Non-pigmented ciliary epithelial cell (primary cell): ENCODE measurements at regions not wholly inside any gene's neighbourhood (a gene's known extent, or its start where the extent isn't known, plus 50 kb on each side); places are given as distances from the start of the nearest gene placed in this dataset.

Experiments used
- DNase-seq: peaks from one replicate; pipeline ENCODE4 v3.0.0-alpha.2; 2010; ENCODE audit warnings: low read depth

DNA sequence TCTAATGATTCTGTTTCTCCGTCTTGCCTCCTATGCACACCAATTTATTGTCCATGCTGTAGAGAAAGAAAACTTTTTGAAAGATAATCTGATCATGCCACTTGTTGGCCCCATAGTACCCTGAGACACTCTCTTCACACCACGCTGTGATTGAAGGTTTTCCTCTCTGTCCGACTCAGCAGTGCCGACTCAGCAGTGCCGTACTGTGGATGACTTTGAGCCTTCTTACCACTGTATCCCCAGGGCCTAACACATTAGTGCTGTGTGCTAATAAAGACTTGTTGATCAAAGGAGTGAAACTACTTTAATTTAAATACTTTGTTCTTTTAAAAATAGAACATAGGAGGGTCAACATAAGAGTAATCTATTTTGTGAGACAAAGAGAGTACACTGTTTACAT, 429.6 kb downstream of the KLF12 start:
- DNase-seq: no peak

DNA sequence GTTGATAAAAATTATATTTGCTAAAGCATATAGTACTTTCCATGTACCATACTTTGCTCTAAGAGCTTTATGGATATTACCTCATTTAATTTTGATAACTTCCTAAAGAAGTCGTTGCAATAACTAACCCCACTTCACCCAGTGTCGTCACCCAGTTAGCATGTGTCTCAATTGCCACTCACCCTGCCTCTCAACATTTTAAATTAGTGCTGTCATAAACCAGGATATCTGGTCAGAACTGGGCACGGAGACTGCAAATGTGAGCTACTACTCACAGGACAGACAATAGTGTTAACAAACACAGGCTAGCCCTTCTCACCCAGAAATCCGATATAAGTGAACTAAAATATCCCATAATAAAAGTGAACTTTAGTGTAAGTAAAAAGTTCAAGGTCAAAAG, 430.6 kb downstream of the KLF12 start:
- DNase-seq: no peak

DNA sequence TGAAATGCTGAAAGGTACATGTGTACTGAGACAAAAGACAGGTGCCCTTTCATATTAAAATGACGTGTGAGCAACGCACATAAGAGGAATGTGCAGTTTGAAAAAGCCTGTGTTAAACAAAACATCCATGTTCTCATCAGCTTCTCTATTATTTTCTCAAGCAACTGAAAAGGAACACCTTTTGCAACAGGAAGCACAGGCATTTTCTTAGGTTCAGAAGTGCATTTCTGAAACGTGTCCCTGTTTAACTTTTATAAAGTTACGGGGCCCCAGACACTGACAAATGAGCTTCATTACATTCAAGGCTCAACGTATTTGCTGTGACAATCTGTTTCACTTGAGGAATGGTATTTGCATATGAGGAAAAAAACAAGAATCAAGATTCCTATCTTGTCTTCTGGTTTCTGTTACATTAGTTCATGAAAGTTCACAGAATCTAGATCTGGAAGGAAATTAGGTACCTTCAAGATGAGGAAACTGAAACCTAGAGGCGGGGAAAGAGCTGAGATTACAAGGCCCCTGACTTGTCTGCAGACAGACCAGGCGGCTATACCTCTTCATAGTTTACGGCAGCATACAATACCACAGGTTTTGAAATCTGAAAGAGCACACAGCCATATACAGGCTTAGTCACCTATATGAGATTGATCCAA, 431.7 kb downstream of the KLF12 start:
- no peak for DNase-seq

DNA sequence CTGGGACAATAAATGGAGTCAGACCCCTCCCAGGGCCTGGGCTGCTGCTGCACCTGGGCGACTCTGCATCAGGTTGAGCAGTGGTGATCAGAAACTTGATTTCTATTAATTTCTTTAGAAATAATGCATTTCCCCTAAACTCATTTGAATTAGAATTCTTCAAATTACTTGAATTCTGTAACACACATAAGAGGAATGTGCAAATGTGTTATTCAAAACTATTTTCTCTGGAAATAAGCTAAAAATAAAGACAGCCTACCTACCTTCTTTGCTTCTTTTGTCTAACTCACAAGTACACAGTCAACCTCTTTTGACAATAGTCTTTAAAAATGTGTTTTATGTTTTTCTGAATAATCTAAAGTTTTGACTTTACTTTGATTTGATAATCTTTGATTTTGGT, 433.0 kb downstream of the KLF12 start:
- DNase-seq: no peak

DNA sequence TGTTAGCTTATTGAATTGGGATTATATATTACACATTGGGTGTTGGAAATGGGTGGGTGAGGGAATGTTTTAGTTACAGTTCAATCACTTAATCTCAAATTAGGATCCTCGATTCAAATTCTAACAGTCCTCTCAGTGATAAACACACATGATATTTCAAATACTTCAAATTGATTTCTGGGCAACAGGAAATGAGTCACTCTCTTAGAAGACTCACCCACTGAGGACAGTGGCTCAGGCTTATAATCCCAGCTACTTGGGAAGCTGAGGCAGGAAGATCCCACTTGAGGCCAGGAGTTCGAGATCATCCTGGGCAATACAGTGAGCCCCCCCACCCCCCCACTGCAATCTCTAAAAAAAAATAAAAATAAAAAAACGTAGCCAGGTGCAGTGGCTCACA, 435.3 kb downstream of the KLF12 start:
- no peak for DNase-seq

DNA sequence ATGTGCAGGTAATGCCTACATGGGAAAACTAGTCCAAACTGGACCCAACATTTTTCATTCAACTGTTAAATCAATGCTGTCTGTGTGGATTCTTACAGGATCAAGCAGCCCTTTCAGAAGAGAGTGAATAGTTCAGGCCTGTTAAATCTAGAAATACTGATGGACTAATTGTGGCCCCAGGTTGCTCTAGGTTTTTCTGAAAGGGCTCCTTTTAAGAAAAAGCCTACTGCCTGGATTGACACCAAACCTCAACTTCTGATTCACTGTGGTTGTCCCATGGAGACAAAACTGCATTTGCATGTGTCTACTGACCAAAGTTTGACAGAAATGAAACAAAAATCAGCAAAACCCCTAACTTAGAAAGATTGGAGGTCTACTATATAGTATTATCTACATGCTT, 437.0 kb downstream of the KLF12 start:
- DNase-seq: no peak

DNA sequence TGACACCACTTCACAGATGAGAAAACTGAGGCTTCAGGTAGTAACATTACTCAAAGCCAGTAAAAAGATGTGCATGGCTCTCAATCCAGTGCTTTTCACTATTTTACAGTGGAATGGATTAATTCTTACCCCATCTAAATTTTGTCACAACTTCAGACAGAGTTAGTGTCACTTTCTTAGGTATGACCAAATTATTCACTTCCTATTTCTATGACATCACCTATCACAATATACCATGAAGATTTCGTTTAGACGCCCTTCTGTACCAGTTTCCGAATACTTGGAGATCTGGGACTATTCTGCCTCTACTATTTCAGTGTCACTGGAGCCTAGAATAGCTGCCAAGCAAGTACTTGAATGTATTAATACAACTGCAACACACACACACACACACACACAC, 437.5 kb downstream of the KLF12 start:
- no peak for DNase-seq

DNA sequence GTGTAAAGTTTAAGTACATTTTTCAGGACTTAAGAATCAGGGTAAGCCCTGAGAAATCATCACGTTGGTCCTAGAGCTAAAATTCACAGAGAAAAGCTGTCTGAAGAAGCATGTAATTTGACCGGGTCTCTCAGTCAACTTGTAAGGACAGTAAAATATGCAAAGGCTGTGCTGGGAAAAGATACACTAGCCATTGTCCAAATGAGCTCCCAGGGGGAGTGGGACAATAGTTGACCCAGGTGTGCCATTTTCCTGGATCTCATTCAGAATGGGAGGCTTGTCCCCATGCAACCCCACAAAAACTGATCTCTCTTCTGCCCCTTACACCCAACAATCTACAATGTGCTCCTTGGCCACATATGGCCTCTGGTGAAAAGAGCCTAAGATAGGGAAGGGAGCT, 437.9 kb downstream of the KLF12 start:
- no peak for DNase-seq

DNA sequence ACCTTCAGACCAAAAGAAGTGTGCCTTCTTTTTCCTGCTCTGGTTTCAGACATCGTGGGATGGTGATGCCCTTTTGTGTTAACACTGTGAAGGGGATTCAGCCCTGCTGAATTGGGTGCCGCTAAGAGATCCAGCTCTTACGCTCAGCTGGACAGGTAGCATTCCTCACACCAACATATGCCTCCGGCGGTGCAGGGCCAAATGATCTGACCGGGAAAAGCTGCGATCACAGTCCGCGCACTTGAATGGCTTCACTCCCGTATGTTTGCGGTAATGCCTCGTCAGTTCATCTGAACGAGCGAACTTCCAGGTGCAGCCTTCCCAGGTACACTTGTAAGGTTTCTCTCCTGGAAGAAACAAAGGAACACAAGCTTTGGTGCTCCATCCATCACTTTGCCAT, 438.9 kb downstream of the KLF12 start:
- DNase-seq: no peak

DNA sequence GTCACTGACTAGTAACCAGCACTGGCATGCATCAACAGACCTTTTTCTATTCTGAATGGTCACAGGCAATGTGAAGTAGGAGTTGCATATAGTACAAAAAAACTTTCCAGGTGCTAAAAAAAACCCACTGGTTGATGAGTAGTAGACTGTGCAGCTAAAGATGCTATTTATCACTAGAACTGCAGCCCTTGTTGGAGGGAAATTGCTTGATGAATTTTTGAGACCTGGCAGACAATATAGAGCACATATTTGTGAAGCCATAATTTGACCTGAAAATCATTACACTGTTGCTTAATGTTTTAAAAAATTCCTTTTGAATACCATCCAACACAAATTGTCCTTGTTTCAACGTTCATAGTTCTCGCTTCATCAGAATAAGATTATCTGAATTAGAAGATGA, 441.0 kb downstream of the KLF12 start:
- DNase-seq: no peak

DNA sequence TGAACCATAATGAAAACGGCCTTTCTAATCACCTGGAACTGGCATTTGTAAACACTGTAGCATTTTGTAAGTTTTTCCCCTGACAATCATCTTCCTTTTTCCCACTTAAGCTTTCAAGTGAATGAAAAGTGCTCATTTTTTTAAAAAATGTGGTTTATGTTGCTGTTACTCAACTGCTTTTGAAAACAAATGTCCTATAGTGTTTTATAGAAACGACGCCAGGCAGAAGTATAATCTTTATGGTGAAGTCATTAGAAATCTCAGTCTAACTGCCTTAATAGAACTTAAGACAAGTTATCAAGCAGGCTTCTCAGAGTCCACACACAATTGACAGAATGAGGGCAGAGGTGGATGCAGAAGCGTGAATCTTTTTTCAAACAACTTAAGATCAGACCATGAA, 442.3 kb downstream of the KLF12 start:
- DNase-seq: no peak

DNA sequence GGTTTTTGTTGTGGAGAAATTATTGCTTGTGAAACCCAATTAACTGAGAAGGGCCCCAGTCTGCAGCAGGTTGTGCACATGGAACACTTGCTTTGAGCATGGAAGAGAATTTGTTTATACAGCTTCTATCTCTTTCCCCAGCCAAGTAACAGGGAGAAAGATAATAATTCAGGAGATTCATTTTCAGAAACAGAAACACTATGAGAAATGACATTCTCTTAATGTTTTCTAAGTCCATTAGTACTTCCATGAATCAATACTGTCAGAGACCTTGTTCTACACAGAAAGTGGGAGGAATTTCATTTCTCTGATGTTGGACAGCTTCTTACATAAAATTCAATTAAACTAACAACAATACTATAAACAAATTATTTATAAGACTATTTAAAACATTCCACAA, 446.3 kb downstream of the KLF12 start:
- no peak for DNase-seq

DNA sequence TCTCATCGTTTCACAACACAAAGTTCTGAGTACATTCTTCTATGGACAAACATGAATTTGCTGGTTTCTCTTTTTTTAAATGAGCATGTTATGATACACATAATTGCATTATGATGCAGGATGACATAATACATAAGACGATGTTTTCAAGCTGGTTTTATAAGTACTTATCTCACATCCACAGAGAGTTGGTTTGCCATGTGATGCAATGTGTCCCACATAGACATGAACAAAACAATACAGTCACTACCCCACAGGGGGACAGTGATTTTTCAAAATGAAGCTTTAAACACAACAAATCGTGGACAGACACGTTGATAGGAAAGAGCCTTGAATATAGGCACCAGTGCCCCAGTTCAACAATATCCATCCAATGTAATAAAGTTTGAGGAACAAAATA, 447.1 kb downstream of the KLF12 start:
- DNase-seq: no peak

DNA sequence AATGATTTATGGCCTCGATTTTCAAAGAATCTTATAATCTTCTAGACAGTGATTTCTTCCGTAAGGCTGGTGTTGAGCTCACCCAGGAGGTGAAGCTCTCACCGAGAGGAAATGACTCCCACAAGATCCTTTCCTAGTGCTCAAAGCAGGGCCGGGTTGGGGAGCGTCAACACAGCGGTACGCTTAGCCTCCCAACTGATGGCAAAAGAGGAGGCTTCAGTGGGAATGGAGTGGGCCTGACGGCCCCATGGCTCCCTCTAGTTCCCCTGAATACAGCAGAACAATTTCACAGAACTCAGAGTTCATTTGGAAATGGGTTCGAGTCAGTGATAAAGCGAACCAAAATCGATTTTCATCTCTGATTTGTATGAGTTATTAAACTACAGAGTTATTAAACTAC, 449.5 kb downstream of the KLF12 start:
- DNase-seq: no peak

DNA sequence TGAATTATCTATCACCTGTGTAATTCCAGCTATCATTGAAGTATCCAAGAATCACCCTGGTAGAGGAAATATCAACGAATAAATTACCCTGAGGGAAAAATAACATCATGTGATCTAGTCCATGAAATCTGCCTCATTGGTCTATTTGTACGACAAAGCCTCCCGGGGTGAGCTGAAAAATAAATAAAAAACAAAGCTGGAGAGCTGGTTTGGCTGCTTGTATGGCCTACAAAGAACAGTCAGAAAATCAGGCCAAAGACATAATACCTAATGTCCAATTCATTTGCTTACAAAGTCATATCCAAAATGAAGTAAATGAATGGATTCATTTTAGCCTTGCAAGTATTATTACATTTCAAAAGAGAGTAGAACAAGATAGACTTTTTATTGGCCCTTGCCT, 449.9 kb downstream of the KLF12 start:
- no peak for DNase-seq

DNA sequence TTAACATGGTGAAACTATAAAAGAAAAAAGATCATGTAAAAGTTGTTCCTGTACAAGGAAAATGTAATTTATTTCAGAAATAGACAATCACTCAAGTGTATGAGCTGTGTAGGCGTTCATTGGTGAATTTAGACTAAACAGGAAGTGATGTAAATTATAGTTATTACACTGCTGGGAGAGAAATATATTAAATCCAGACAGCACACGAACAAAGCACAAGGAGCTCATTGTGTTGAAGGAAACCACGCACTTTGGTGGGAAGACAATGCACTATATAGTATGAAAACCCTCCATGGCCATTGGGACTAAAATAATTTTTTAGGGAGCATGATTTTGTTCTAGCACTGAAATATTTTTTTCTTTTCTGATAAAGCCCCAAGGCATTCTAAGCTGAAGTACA, 450.5 kb downstream of the KLF12 start:
- no peak for DNase-seq

DNA sequence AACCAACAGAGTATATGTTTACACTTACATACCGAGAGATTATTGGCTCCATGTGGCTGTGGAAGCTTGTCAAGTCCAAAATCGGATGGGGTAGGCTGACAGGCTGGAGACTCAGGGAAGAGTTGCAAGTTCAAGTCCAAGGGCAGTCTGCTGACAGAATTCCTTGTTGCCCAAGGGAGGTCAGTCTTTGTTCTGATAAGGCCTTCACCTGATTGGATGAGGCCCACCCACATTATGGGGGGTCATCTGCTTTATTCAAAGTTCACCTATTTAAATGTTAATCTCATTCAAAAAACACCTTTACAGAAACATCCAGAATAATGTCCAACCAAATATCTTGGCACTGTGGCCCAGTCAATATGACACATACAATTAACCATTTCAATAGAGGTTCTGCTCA, 452.4 kb downstream of the KLF12 start:
- DNase-seq: no peak

DNA sequence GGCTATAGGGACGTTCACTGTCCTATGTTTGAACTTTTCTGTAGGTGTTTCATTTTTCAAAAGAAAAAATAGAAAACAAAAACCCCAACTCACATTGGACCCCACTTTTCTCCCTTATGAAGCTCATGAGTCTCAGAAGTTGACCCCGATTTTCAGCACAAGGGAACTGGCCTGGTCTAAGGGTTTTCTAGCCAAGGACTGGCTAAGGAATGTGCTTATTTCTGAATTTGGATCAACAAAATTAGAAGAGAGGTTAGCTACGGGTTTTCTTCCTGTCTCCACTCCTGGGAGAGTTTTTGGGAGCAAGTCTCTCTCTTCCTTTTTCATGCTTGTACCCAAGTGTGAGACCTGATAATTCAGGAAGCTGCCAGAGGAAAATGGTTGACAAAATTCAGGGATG, 453.2 kb downstream of the KLF12 start:
- no peak for DNase-seq

DNA sequence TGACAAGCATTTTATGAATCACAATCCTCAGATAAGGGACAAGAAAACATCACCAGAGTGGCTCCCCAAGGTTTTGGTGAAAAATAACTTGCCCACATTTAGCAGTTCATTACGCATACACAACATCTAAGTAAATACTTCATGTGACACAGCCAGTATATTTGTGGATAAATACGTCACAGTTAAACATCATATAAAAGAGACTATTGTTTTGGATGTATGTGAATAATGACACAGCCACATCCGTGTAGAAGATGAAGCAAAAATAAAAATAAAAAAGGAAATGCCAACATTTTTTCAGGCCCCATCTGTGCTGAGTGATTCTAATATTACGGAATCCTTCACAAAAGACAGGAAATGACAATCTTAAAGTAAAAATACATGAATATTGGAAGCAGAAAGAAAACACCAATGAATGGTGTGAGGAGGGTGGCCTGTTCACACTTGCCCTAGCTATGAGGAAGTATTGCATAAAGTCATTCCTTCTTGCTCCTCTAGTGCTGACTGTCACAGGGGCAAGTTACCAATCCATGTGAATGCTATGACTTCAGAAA, 457.1 kb downstream of the KLF12 start:
- peak; percentile 24 for DNase-seq

DNA sequence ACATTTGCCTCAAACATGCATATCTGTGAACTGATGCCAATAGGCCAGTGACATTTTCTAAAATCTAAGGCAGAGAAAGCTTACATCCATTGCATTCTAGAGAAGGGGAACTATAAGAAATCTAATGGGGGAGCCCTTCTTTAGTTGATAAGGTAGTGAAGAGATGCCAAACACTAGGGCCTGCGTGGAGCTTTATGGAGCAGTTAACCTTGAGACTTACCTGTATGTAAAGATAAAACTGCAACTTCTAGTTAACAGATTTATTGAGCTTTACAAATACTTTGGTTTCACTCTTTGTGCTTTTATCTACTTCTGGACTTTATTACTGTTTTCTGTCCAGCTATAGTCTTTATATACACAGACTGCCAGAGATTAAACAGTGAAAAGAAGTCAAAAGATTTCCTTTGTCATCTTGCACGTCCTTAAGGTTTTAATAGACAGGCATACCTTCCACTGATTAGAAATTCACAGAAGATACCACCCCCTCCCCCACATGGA, 457.6 kb downstream of the KLF12 start:
- DNase-seq: no peak

DNA sequence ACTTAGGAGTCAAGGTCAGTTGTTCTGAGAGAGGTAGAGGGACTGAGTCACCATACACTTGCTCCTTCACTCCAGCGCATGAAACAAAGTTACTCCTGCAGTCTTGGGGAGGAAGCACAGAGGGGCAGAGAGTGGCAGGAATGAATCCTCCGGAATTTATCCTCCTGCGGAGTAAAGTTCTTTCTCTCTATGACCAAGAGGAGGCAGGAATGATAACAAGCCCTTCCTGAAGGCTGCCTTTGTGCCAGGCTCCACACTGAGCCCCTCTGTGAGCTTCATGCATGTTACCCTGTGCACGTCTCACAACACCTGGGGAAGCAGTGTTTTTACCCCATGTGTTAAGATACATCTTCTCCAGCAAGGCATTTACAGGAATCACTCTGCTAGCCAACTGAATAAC, 458.4 kb downstream of the KLF12 start:
- no peak for DNase-seq

DNA sequence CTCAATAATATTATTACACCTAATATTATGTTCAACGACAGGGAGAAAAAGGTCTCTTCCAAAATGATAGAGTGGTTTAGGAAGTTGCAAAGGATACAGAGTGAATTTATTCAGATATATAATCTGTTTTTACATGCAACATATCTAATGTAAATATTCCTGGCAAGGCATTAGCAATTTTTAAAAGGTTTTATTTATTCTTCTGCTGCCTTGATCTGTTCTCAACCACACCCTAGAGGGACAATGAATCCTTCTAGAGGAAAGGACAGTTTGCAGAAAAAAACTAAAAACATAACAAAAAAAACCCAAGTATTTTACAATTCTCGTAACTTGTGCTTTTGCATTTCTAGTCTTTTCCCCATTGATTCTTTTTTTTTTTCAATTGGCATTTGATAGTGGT, 459.6 kb downstream of the KLF12 start:
- no peak for DNase-seq

DNA sequence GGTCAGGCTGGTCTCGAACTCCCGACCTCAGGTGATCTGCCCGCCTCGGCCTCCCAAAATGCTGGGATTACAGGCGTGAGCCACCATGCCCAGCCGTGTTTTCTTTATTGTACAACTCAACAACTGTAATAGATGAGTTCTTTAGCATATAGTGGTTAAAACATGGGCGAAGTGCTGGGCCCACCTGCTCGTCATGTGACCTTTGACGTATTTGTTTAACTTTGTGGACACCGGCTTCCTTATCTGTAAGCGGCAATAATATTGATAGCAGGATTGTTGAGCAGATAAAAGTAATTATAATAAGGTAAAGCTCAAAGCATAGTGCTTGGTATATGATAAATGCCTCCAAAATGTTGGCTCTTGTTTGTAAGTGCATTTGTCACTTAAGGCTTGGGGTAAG, 460.3 kb downstream of the KLF12 start:
- DNase-seq: no peak

DNA sequence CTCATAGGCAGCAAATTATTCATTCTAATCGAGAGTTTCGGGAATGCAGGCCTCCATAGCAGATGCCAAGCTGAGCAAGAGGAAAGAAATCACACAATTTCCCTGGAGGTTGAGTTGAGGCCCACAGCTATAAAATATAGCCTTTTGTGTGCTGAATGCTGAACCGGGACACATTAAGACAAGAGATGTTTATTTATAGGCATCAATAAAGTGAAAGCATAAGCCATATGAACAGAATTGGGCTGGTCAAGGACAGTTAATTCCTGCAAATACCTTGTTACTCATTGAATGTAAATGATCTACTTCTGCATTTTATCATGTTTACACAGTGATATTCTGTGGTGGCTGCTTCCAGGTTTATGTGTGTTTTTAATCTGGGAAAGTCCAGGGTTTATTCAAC, 461.7 kb downstream of the KLF12 start:
- no peak for DNase-seq
